ENCODE measurements at regions not wholly inside any gene's neighbourhood (a gene's known extent, or its start where the extent isn't known, plus 50 kb on each side); places are given as distances from the start of the nearest gene placed in this dataset.

GRCh38 chr17:55564081-55564480 lies 52.8 kb upstream of the SMIM36 start:
- TF ChIP-seq CTCF (IDR thresholded peaks at IDR 0.05; ENCODE audit: borderline replicate concordance, control extremely low read depth, extremely low read depth, insufficient read depth, missing control alignments), result no peak
- in situ Hi-C loops (cut with MboI; ENCODE audit: low sequenced_read_pairs, unreplicated experiment), result no loop called here
- no peak for DNase-seq (ENCODE audit: low spot score)

GRCh38 chr17:55563363-55563762 lies 52.1 kb upstream of the SMIM36 start:
- TF ChIP-seq CTCF (IDR thresholded peaks at IDR 0.05; ENCODE audit: borderline replicate concordance, control extremely low read depth, extremely low read depth, insufficient read depth, missing control alignments), result no peak
- DNase-seq (ENCODE audit: low spot score), result no peak
- in situ Hi-C loops (cut with MboI; ENCODE audit: low sequenced_read_pairs, unreplicated experiment), result no loop called here

- DNase-seq (ENCODE audit: low spot score), result no peak
- in situ Hi-C loops (cut with MboI; ENCODE audit: low sequenced_read_pairs, unreplicated experiment), result no loop called here
- TF ChIP-seq CTCF (IDR thresholded peaks at IDR 0.05; ENCODE audit: borderline replicate concordance, control extremely low read depth, extremely low read depth, insufficient read depth, missing control alignments), result no peak
Observed at GRCh38 chr17:55561973-55562495, 50.8 kb upstream of the SMIM36 start.

- no peak for TF ChIP-seq CTCF (IDR thresholded peaks at IDR 0.05; ENCODE audit: borderline replicate concordance, control extremely low read depth, extremely low read depth, insufficient read depth, missing control alignments)
- in situ Hi-C loops (cut with MboI; ENCODE audit: low sequenced_read_pairs, unreplicated experiment), result no loop called here
- no peak for DNase-seq (ENCODE audit: low spot score)
Observed at GRCh38 chr17:55561316-55561972, 50.2 kb upstream of the SMIM36 start.
